ENCODE measurements at regions not wholly inside any gene's neighbourhood (a gene's known extent, or its start where the extent isn't known, plus 50 kb on each side); places are given as distances from the start of the nearest gene placed in this dataset.
"Not testable (repeated sequence)": the region's sequence is repeated elsewhere in the genome, so short reads cannot be mapped to it uniquely, and the experiment has no call there.

DNA sequence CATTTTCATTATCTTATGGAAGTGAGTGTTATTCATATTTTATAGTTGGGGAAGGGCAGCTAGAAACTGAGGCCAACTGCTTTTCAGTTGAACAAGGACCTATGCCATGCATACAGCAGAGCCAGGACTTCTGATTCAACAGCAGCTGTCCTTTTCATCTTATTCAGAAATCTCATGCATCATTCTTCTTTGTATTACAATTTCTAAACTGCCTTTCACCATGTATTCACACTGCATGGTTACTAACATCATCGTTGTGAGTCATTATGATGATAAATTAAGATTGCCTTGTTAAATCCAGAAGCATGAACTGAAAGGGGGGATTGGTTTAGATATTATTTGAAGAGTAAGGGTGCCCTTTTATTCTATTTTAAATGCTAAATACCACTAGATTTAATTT lies 1470.1 kb upstream of the GOT2 start:
- WGBS (ENCODE audit: low lambda C conversion rate): 15% methylated on average over 1 of the region's 1 CpG
- POLR2A ChIA-PET: no interaction called here
- no peak overlapping the region for H3K9ac ChIP-seq
- CTCF ChIA-PET: interaction anchor here (1.4 to 1.8 kb wide), 4 partner anchors 9 to 1390 kb away, joined by 3 to 6 read pairs (median 4); no protein-coding TSS in a partner anchor
- no peaks in the 10 kb centered on the region for H3K27me3 ChIP-seq (ENCODE audit: insufficient read depth)
- no peak for DNase-seq
- no peaks in the 10 kb centered on the region for H3K9me3 ChIP-seq
- no peak overlapping the region for H3K27ac ChIP-seq (ENCODE audit: low read depth in 2 of 2, low read length in 1 of 2)
- no peak overlapping the region for H2AFZ ChIP-seq (ENCODE audit: low read depth)
- H3K9me2 ChIP-seq: no peaks in the 10 kb centered on the region
- H3K4me1 ChIP-seq (ENCODE audit: control insufficient read depth in 1 of 2, insufficient read depth in 2 of 2, low read depth in 1 of 2, low read length in 1 of 2): no peaks in the 10 kb centered on the region
- H3K4me2 ChIP-seq: no peak overlapping the region
- H4K20me1 ChIP-seq (ENCODE audit: insufficient read depth): no peaks in the 10 kb centered on the region
- H3K4me3 ChIP-seq (ENCODE audit: low read depth in 2 of 2, low read length in 1 of 2): no peak overlapping the region
- H3K79me2 ChIP-seq (ENCODE audit: insufficient read depth): no peaks in the 10 kb centered on the region
- TF ChIP-seq SMC3 (IDR thresholded peaks at IDR 0.05; ENCODE audit: low read depth, low read length) (no peak), MXI1 (IDR thresholded peaks at IDR 0.05; ENCODE audit: low read depth, low read length) (no peak), POLR2AphosphoS5 (IDR thresholded peaks at IDR 0.05; ENCODE audit: low read depth, low read length) (no peak), FOXM1 (IDR thresholded peaks at IDR 0.05; ENCODE audit: low read depth) (no peak), TEAD4 (IDR thresholded peaks at IDR 0.05; ENCODE audit: borderline replicate concordance, insufficient read depth) (no peak), EZH2phosphoT487 (IDR thresholded peaks at IDR 0.05; ENCODE audit: borderline replicate concordance, low read depth) (no peak)
- no peaks in the 10 kb centered on the region for H3K36me3 ChIP-seq (replicated peaks in 1 of 2; ENCODE audit: control insufficient read depth in 1 of 2, insufficient read depth in 2 of 2, low read length in 1 of 2)
- H3F3A ChIP-seq (replicated peaks; ENCODE audit: insufficient read depth): no peaks in the 10 kb centered on the region

DNA sequence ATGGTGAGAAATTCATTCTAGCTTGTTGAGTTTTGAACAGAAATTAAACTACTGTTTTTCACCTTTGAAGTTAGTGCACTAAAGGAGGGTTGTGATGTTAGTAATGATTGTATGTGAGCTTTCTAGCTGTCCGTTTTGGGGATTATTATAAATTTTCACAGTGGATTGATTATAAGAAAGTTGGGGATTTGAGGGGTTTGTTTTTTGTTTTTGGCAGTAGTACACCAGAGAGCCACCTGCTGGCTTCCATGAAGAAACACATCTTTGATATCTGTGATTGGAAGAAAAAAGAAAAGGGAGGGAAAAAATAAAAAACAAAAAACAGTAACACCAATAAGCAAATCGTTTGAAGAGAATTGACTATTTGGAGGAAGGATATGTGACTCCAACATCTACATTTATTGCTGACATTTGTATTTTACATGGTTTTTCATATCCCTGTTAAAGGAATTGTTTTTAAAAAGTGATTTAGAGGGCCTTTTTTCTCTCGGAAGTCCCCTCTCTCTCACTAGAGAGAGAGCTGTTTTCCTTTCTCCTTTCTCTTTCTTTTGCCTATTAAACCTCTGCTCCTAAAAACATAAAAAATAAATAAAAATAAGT lies 1469.5 kb upstream of the GOT2 start:
- ChIA-PET POLR2A (no interaction called here), CTCF (interaction anchor here (0.7 to 1.8 kb wide), 6 partner anchors 9 to 1389 kb away, joined by 3 to 6 read pairs (median 4); no protein-coding TSS in a partner anchor)
- Histone ChIP-seq H3K9ac (no peak overlapping the region), H3K4me2 (no peak overlapping the region), H3K27me3 (ENCODE audit: insufficient read depth) (no peaks in the 10 kb centered on the region), H3K79me2 (ENCODE audit: insufficient read depth) (no peaks in the 10 kb centered on the region), H3K36me3 (replicated peaks in 1 of 2; ENCODE audit: control insufficient read depth in 1 of 2, insufficient read depth in 2 of 2, low read length in 1 of 2) (no peaks in the 10 kb centered on the region), H3K27ac (ENCODE audit: low read depth in 2 of 2, low read length in 1 of 2) (no peak overlapping the region), H4K20me1 (ENCODE audit: insufficient read depth) (no peaks in the 10 kb centered on the region), H3K4me1 (ENCODE audit: control insufficient read depth in 1 of 2, insufficient read depth in 2 of 2, low read depth in 1 of 2, low read length in 1 of 2) (no peaks in the 10 kb centered on the region), H3K4me3 (ENCODE audit: low read depth in 2 of 2, low read length in 1 of 2) (no peak overlapping the region; a peak in 1 of 4 replicates), H3F3A (replicated peaks; ENCODE audit: insufficient read depth) (no peaks in the 10 kb centered on the region), H2AFZ (ENCODE audit: low read depth) (no peak overlapping the region), H3K9me2 (no peaks in the 10 kb centered on the region), H3K9me3 (no peaks in the 10 kb centered on the region)
- peak; percentile 45; the same call in 1 of the 2 replicates for TF ChIP-seq RAD21 (IDR thresholded peaks at IDR 0.05; ENCODE audit: low read length)
- TF ChIP-seq MXI1 (IDR thresholded peaks at IDR 0.05; ENCODE audit: low read depth, low read length): no peak
- TF ChIP-seq, protein P1, sequence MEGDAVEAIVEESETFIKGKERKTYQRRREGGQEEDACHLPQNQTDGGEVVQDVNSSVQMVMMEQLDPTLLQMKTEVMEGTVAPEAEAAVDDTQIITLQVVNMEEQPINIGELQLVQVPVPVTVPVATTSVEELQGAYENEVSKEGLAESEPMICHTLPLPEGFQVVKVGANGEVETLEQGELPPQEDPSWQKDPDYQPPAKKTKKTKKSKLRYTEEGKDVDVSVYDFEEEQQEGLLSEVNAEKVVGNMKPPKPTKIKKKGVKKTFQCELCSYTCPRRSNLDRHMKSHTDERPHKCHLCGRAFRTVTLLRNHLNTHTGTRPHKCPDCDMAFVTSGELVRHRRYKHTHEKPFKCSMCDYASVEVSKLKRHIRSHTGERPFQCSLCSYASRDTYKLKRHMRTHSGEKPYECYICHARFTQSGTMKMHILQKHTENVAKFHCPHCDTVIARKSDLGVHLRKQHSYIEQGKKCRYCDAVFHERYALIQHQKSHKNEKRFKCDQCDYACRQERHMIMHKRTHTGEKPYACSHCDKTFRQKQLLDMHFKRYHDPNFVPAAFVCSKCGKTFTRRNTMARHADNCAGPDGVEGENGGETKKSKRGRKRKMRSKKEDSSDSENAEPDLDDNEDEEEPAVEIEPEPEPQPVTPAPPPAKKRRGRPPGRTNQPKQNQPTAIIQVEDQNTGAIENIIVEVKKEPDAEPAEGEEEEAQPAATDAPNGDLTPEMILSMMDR (IDR thresholded peaks at IDR 0.05): peak; percentile 39
- peak; percentile 2 for DNase-seq
- WGBS (ENCODE audit: low lambda C conversion rate): 7% methylated on average over 3 of the region's 3 CpGs

DNA sequence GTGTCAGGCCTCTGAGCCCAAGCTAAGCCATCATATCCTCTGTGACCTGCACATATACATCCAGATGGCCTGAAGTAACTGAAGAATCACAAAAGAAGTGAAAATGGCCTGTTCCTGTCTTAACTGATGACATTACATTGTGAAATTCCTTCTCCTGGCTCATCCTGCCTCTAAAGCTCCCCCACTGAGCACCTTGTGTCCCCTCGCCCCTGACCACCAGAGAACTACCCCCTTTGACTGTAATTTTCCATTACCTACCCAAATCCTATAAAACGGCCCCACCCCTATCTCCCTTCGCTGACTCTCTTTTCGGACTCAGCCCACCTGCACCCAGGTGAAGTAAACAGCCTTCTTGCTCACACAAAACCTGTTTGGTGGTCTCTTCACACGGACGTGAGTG lies 1466.6 kb upstream of the GOT2 start:
- H3K9ac ChIP-seq; H3K27me3 ChIP-seq (ENCODE audit: insufficient read depth); H3K79me2 ChIP-seq (ENCODE audit: insufficient read depth); H3K4me3 ChIP-seq (ENCODE audit: low read depth in 2 of 2, low read length in 1 of 2); H3K9me3 ChIP-seq; DNase-seq; H3K4me1 ChIP-seq (ENCODE audit: control insufficient read depth in 1 of 2, insufficient read depth in 2 of 2, low read depth in 1 of 2, low read length in 1 of 2); H3K36me3 ChIP-seq (replicated peaks in 1 of 2; ENCODE audit: control insufficient read depth in 1 of 2, insufficient read depth in 2 of 2, low read length in 1 of 2); H3F3A ChIP-seq (replicated peaks; ENCODE audit: insufficient read depth); H2AFZ ChIP-seq (ENCODE audit: low read depth); H4K20me1 ChIP-seq (ENCODE audit: insufficient read depth); POLR2A ChIA-PET; H3K27ac ChIP-seq (ENCODE audit: low read depth in 2 of 2, low read length in 1 of 2); H3K4me2 ChIP-seq; H3K9me2 ChIP-seq: not testable (repeated sequence)
- CTCF ChIA-PET: interaction anchor here (0.9 kb wide), 1 partner anchor 19 kb away, joined by 3 read pairs; no protein-coding TSS in a partner anchor
- WGBS (ENCODE audit: low lambda C conversion rate): 55% methylated on average over 6 of the region's 6 CpGs

All from SK-N-SH (cell line).